H7 (cell line): ENCODE measurements at regions not wholly inside any gene's neighbourhood (a gene's known extent, or its start where the extent isn't known, plus 50 kb on each side); places are given as distances from the start of the nearest gene placed in this dataset.

Experiments
- DNase-seq: peaks from one replicate; pipeline ENCODE4 v3.0.0; 2012
- H3K27me3 ChIP-seq: 2 replicates; pipeline ENCODE4 v1.6.0; 2011; ENCODE audit warnings: mild to moderate bottlenecking, low read length; ENCODE audit not compliant: control insufficient read depth, insufficient read depth
- H3K36me3 ChIP-seq: replicated peaks from 2 replicates; pipeline ENCODE4 v1.5.1; 2011; ENCODE audit warnings: low read length; ENCODE audit not compliant: control insufficient read depth, insufficient read depth
- H3K4me3 ChIP-seq: 2 replicates; pipeline ENCODE4 v1.5.1; 2011; ENCODE audit warnings: low read depth, mild to moderate bottlenecking, control low read depth, low read length, moderate library complexity; ENCODE audit not compliant: insufficient read depth

GRCh38 chr6:129967427-129967826 is 51.0 kb upstream of the L3MBTL3 start:
- DNase-seq = no peak
- Histone ChIP-seq H3K4me3 (no peak overlapping the region), H3K27me3 (no peaks in the 10 kb centered on the region), H3K36me3 (no peaks in the 10 kb centered on the region)

GRCh38 chr6:129966125-129966524 is 52.3 kb upstream of the L3MBTL3 start:
- Histone ChIP-seq H3K27me3 (no peaks in the 10 kb centered on the region), H3K36me3 (no peaks in the 10 kb centered on the region), H3K4me3 (no peak overlapping the region)
- no peak for DNase-seq

GRCh38 chr6:129965096-129965495 is 53.3 kb upstream of the L3MBTL3 start:
- no peak overlapping the region for H3K4me3 ChIP-seq
- no peaks in the 10 kb centered on the region for H3K36me3 ChIP-seq
- H3K27me3 ChIP-seq = no peaks in the 10 kb centered on the region
- no peak for DNase-seq

DNA sequence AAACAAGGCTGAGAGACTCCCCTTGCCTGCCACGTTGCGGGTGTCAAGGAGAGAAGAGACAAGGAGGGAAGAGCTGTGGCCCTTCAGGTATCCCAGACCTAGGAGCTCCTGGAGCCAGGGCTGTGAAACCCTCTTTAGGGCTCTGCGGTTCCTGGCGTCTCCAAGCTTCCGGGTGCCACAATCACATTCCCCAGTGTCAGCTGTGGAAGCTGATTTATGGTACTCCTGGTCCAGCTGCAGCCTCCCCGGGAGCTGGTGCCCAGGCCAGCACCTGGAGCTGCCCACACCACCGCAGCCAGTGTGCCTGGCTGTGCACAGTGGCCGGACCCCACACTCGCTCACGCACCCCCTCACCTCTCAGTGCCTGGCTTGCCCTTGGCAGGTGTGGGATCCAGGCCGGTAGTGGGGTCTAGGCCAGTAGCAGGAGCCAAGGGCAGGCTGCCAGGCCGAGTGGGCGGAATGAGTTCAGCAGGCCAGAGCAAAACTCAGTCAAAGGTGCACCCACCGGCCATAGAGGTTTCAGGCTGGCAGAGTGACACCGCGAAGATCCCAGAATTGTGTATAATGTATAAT is 58.9 kb upstream of the L3MBTL3 start:
- no peak for DNase-seq
- H3K4me3 ChIP-seq = no peak overlapping the region
- no peaks in the 10 kb centered on the region for H3K36me3 ChIP-seq
- no peaks in the 10 kb centered on the region for H3K27me3 ChIP-seq

- Histone ChIP-seq H3K4me3 (no peak overlapping the region), H3K36me3 (no peaks in the 10 kb centered on the region), H3K27me3 (no peaks in the 10 kb centered on the region)
- DNase-seq = no peak
These were observed 60.2 kb upstream of the L3MBTL3 start for GRCh38 chr6:129957941-129958898.

DNA sequence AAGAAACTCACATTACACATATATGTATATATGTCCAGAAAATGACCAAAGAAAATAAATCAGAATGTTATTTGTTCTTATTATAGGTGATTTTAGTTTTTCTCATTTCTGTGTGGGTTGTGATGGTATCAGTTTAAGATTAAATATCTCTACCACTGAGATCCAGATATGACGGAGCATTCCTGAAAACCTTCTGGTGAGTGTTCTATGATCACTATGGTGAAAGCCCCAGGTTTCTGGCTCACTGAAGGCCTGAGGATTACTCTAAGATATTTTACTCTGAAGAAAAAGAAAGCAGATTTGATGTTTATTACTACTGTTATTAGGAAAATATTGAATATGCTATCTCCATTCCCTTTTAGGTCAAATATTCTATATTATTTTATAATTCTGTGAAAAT is 62.8 kb upstream of the L3MBTL3 start:
- H3K4me3 ChIP-seq = no peak overlapping the region
- H3K27me3 ChIP-seq = no peaks in the 10 kb centered on the region
- no peak for DNase-seq
- H3K36me3 ChIP-seq = no peaks in the 10 kb centered on the region

- DNase-seq = peak; percentile 11
- H3K4me3 ChIP-seq = no peak overlapping the region
- H3K36me3 ChIP-seq = no peaks in the 10 kb centered on the region
- no peaks in the 10 kb centered on the region for H3K27me3 ChIP-seq
These were observed 63.5 kb upstream of the L3MBTL3 start for GRCh38 chr6:129954749-129955431.

DNA sequence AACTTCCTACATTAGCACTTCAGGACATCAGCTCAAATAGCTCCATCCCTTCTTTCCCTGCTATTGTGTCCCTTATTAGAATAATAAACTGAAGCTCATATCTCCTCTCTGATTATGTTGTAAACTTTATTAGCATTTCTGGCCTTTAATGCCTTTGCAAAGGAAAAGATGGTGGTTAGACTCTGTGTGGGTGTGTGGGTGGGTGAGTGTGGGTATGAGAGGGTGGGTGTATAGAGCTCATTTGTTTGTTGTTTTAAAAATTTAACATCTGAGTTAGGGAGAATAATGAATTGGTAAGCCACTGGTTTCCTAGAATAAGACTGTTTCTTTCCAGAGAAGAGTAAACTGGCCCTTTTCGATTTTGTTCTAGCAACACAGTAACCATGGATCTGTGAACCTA is 70.6 kb upstream of the L3MBTL3 start:
- H3K36me3 ChIP-seq = no peaks in the 10 kb centered on the region
- no peaks in the 10 kb centered on the region for H3K27me3 ChIP-seq
- DNase-seq = no peak
- H3K4me3 ChIP-seq = no peak overlapping the region

DNA sequence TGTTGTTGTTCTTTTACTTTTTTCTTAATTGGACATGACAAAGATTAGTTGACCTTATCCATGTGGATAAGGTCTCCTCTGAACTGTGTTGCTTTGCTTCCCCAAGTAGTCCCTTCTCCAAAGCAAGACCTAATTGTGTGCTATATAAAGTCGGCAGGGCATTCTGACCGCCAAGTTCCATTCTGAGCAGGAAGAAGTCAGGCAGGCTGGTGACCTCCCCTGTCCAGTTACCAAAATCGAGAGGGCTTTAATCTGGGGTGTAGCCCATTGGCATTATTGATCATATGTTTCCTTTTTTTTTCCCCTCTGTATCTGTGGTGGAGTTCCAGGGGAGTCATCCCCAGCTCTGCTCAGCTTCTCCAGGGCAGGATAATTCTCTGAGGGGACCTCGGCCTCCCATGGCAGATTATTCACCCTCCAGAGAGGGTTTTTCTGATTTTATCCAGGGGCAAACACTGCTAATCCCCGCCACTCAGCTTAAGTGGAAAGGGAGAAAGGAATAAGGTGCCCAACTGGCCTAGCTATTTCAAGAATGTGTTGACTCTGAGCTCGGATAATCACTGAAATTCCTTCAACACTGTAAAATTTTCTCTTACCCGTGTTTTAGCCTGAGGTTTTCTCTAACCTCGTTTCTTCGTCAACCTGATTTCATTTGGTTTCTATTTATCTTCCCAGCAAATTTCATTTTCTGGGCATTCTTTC is 71.8 kb upstream of the L3MBTL3 start:
- no peak for DNase-seq
- Histone ChIP-seq H3K4me3 (no peak overlapping the region), H3K36me3 (no peaks in the 10 kb centered on the region), H3K27me3 (no peaks in the 10 kb centered on the region)

GRCh38 chr6:129943637-129944271 is 74.6 kb upstream of the L3MBTL3 start:
- no peaks in the 10 kb centered on the region for H3K27me3 ChIP-seq
- no peak for DNase-seq
- no peaks in the 10 kb centered on the region for H3K36me3 ChIP-seq
- no peak overlapping the region for H3K4me3 ChIP-seq

- H3K27me3 ChIP-seq = no peaks in the 10 kb centered on the region
- DNase-seq = no peak
- no peaks in the 10 kb centered on the region for H3K36me3 ChIP-seq
- no peak overlapping the region for H3K4me3 ChIP-seq
These were observed 77.8 kb upstream of the L3MBTL3 start for GRCh38 chr6:129940454-129941195.

GRCh38 chr6:129938249-129939020 is 77.3 kb upstream of the TMEM244 start:
- H3K27me3 ChIP-seq = no peaks in the 10 kb centered on the region
- DNase-seq = no peak
- no peaks in the 10 kb centered on the region for H3K36me3 ChIP-seq

More at GRCh38 chr6:129938249-129939020, 77.3 kb upstream of the TMEM244 start:
- no peak overlapping the region for H3K4me3 ChIP-seq
